GM21619 (cell line): ENCODE measurements at regions not wholly inside any gene's neighbourhood (a gene's known extent, or its start where the extent isn't known, plus 50 kb on each side); places are given as distances from the start of the nearest gene placed in this dataset.

Experiments
- ATAC-seq: cut with Tn5 transposase; IDR thresholded peaks from one replicate; pipeline ENCODE4 v1.9.1; 2021; ENCODE audit not compliant: unreplicated experiment

- peak; percentile 85 for ATAC-seq
Observed at GRCh38 chr16:17529982-17530760, 59.4 kb upstream of the XYLT1 start.

- ATAC-seq, result peak; percentile 37
Observed at GRCh38 chr16:17526956-17527937, 56.5 kb upstream of the XYLT1 start.

GRCh38 chr16:17524656-17525055, 53.9 kb upstream of the XYLT1 start:
- ATAC-seq, result no peak

- no peak for ATAC-seq
Observed at GRCh38 chr16:17520561-17520960, 49.8 kb upstream of the XYLT1 start.
